ENCODE measurements at regions not wholly inside any gene's neighbourhood (a gene's known extent, or its start where the extent isn't known, plus 50 kb on each side); places are given as distances from the start of the nearest gene placed in this dataset.

- no peak overlapping the region for H2AK5ac ChIP-seq (ENCODE audit: low read depth, low read length)
- H3K4me2 ChIP-seq (ENCODE audit: insufficient read depth, low read length, poor library complexity, severe bottlenecking), result no peak overlapping the region
- H3K4ac ChIP-seq (ENCODE audit: low read length), result no peak overlapping the region
- H2BK5ac ChIP-seq (ENCODE audit: low read length), result no peak overlapping the region
- no peak overlapping the region for H3K4me3 ChIP-seq (ENCODE audit: low read length in 2 of 2)
- no peaks in the 10 kb centered on the region for H3K79me1 ChIP-seq (ENCODE audit: low read depth, low read length)
- no peak for DNase-seq (ENCODE audit: low spot score)
- H4K91ac ChIP-seq (ENCODE audit: low read depth, low read length, poor library complexity), result no peak overlapping the region
- peaks cover 0 to 2% of the 10 kb centered on the region in 2 donors for H3K9me3 ChIP-seq (replicated peaks in 1 of 2; ENCODE audit: control insufficient read depth in 2 of 2, insufficient read depth in 1 of 2, low read depth in 1 of 2, low read length in 2 of 2)
- H3K9ac ChIP-seq (ENCODE audit: low read depth, low read length, poor library complexity), result no peak overlapping the region
- H3K27me3 ChIP-seq (ENCODE audit: control insufficient read depth in 3 of 3, insufficient read depth in 3 of 3, low read depth in 1 of 3, low read length in 3 of 3), result no peaks in the 10 kb centered on the region
- no peak overlapping the region for H3K27ac ChIP-seq (replicated peaks; ENCODE audit: low read length)
- H2BK120ac ChIP-seq (ENCODE audit: low read depth, low read length), result no peak overlapping the region
- H3K36me3 ChIP-seq (replicated peaks in 1 of 2; ENCODE audit: control insufficient read depth in 2 of 2, insufficient read depth in 2 of 2, low read length in 2 of 2), result no peaks in the 10 kb centered on the region
- H3K23ac ChIP-seq (ENCODE audit: low read depth, low read length, poor library complexity), result no peak overlapping the region
- no peak overlapping the region for H2BK12ac ChIP-seq (ENCODE audit: low read length)
- no peak overlapping the region for H2AFZ ChIP-seq (ENCODE audit: low read length)
- H4K8ac ChIP-seq (ENCODE audit: low read depth, low read length), result no peak overlapping the region
- no peak overlapping the region for H2BK15ac ChIP-seq (ENCODE audit: low read length)
- WGBS, 2 donors (ENCODE audit: extremely low coverage in 2 of 2, insufficient read length in 2 of 2, insufficient replicate concordance in 1 of 2), result no CpG with 5 or more reads among the region's 13 CpGs
- no peak overlapping the region for H3K14ac ChIP-seq (ENCODE audit: low read length)
- H3K4me1 ChIP-seq (ENCODE audit: control insufficient read depth in 2 of 2, insufficient read depth in 1 of 2, low read depth in 1 of 2, low read length in 2 of 2), result peaks cover 5 to 17% of the 10 kb centered on the region in 2 donors
- H3K18ac ChIP-seq (ENCODE audit: low read length), result no peak overlapping the region
These were observed 125.7 kb upstream of the HAAO start for GRCh38 chr2:42918041-42918440.

GRCh38 chr2:42917425-42917927 lies 125.1 kb upstream of the HAAO start:
- H3K79me1 ChIP-seq (ENCODE audit: low read depth, low read length), result no peaks in the 10 kb centered on the region
- H2AK5ac ChIP-seq (ENCODE audit: low read depth, low read length), result peak overlapping the region; percentile 77
- no peak overlapping the region for H3K4me2 ChIP-seq (ENCODE audit: insufficient read depth, low read length, poor library complexity, severe bottlenecking)
- H2BK120ac ChIP-seq (ENCODE audit: low read depth, low read length), result peak overlapping the region; percentile 9
- H3K23ac ChIP-seq (ENCODE audit: low read depth, low read length, poor library complexity), result peak overlapping the region; percentile 27
- no peak overlapping the region for H2BK5ac ChIP-seq (ENCODE audit: low read length)
- H3K18ac ChIP-seq (ENCODE audit: low read length), result peak overlapping the region; percentile 20
- H3K27ac ChIP-seq (replicated peaks; ENCODE audit: low read length), result no peak overlapping the region
- no peak overlapping the region for H3K9ac ChIP-seq (ENCODE audit: low read depth, low read length, poor library complexity)
- H3K36me3 ChIP-seq (replicated peaks in 1 of 2; ENCODE audit: control insufficient read depth in 2 of 2, insufficient read depth in 2 of 2, low read length in 2 of 2), result no peaks in the 10 kb centered on the region
- no peaks in the 10 kb centered on the region for H3K27me3 ChIP-seq (ENCODE audit: control insufficient read depth in 3 of 3, insufficient read depth in 3 of 3, low read depth in 1 of 3, low read length in 3 of 3)
- no peak overlapping the region for H3K4ac ChIP-seq (ENCODE audit: low read length)
- H2BK15ac ChIP-seq (ENCODE audit: low read length), result peak overlapping the region; percentile 51
- peaks cover 0 to 12% of the 10 kb centered on the region in 2 donors for H3K4me1 ChIP-seq (ENCODE audit: control insufficient read depth in 2 of 2, insufficient read depth in 1 of 2, low read depth in 1 of 2, low read length in 2 of 2)
- no peak overlapping the region for H3K14ac ChIP-seq (ENCODE audit: low read length)
- H2AFZ ChIP-seq (ENCODE audit: low read length), result no peak overlapping the region
- no peak overlapping the region for H4K91ac ChIP-seq (ENCODE audit: low read depth, low read length, poor library complexity)
- WGBS, 2 donors (ENCODE audit: extremely low coverage in 2 of 2, insufficient read length in 2 of 2, insufficient replicate concordance in 1 of 2), result no CpG with 5 or more reads among the region's 10 CpGs
- no peak overlapping the region for H4K8ac ChIP-seq (ENCODE audit: low read depth, low read length)
- no peak for DNase-seq (ENCODE audit: low spot score)
- peak overlapping the region; percentile 47 for H2BK12ac ChIP-seq (ENCODE audit: low read length)
- H3K9me3 ChIP-seq (replicated peaks in 1 of 2; ENCODE audit: control insufficient read depth in 2 of 2, insufficient read depth in 1 of 2, low read depth in 1 of 2, low read length in 2 of 2), result peaks cover 0 to 2% of the 10 kb centered on the region in 2 donors
- no peak overlapping the region for H3K4me3 ChIP-seq (ENCODE audit: low read length in 2 of 2)

- H3K27ac ChIP-seq (replicated peaks; ENCODE audit: low read length), result no peak overlapping the region
- H2BK12ac ChIP-seq (ENCODE audit: low read length), result no peak overlapping the region
- DNase-seq (ENCODE audit: low spot score), result no peak
- no peak overlapping the region for H2AK5ac ChIP-seq (ENCODE audit: low read depth, low read length)
- no peak overlapping the region for H3K9ac ChIP-seq (ENCODE audit: low read depth, low read length, poor library complexity)
- H2BK120ac ChIP-seq (ENCODE audit: low read depth, low read length), result no peak overlapping the region
- H3K23ac ChIP-seq (ENCODE audit: low read depth, low read length, poor library complexity), result no peak overlapping the region
- no peak overlapping the region for H3K4me3 ChIP-seq (ENCODE audit: low read length in 2 of 2)
- H3K36me3 ChIP-seq (replicated peaks in 1 of 2; ENCODE audit: control insufficient read depth in 2 of 2, insufficient read depth in 2 of 2, low read length in 2 of 2), result no peaks in the 10 kb centered on the region
- no CpG with 5 or more reads among the region's 7 CpGs for WGBS, 2 donors (ENCODE audit: extremely low coverage in 2 of 2, insufficient read length in 2 of 2, insufficient replicate concordance in 1 of 2)
- no peak overlapping the region for H2BK5ac ChIP-seq (ENCODE audit: low read length)
- H3K79me1 ChIP-seq (ENCODE audit: low read depth, low read length), result no peaks in the 10 kb centered on the region
- H3K18ac ChIP-seq (ENCODE audit: low read length), result no peak overlapping the region
- H2BK15ac ChIP-seq (ENCODE audit: low read length), result no peak overlapping the region
- peaks cover 0 to 12% of the 10 kb centered on the region in 2 donors for H3K4me1 ChIP-seq (ENCODE audit: control insufficient read depth in 2 of 2, insufficient read depth in 1 of 2, low read depth in 1 of 2, low read length in 2 of 2)
- H2AFZ ChIP-seq (ENCODE audit: low read length), result peak overlapping the region; percentile 46
- no peaks in the 10 kb centered on the region for H3K27me3 ChIP-seq (ENCODE audit: control insufficient read depth in 3 of 3, insufficient read depth in 3 of 3, low read depth in 1 of 3, low read length in 3 of 3)
- no peak overlapping the region for H4K91ac ChIP-seq (ENCODE audit: low read depth, low read length, poor library complexity)
- H3K14ac ChIP-seq (ENCODE audit: low read length), result no peak overlapping the region
- H3K9me3 ChIP-seq (replicated peaks in 1 of 2; ENCODE audit: control insufficient read depth in 2 of 2, insufficient read depth in 1 of 2, low read depth in 1 of 2, low read length in 2 of 2), result peaks cover 0 to 2% of the 10 kb centered on the region in 2 donors
- no peak overlapping the region for H4K8ac ChIP-seq (ENCODE audit: low read depth, low read length)
- no peak overlapping the region for H3K4me2 ChIP-seq (ENCODE audit: insufficient read depth, low read length, poor library complexity, severe bottlenecking)
- no peak overlapping the region for H3K4ac ChIP-seq (ENCODE audit: low read length)
These were observed 123.9 kb upstream of the HAAO start for GRCh38 chr2:42916324-42916723.

- H2AK5ac ChIP-seq (ENCODE audit: low read depth, low read length), result no peak overlapping the region
- H3K27ac ChIP-seq (replicated peaks; ENCODE audit: low read length), result no peak overlapping the region
- H3K9me3 ChIP-seq (replicated peaks in 1 of 2; ENCODE audit: control insufficient read depth in 2 of 2, insufficient read depth in 1 of 2, low read depth in 1 of 2, low read length in 2 of 2), result peaks cover 0 to 2% of the 10 kb centered on the region in 2 donors
- no peak overlapping the region for H3K4ac ChIP-seq (ENCODE audit: low read length)
- H3K4me2 ChIP-seq (ENCODE audit: insufficient read depth, low read length, poor library complexity, severe bottlenecking), result no peak overlapping the region
- H4K8ac ChIP-seq (ENCODE audit: low read depth, low read length), result no peak overlapping the region
- no peak overlapping the region for H3K9ac ChIP-seq (ENCODE audit: low read depth, low read length, poor library complexity)
- no peak overlapping the region for H3K14ac ChIP-seq (ENCODE audit: low read length)
- H3K4me3 ChIP-seq (ENCODE audit: low read length in 2 of 2), result no peak overlapping the region
- no peaks in the 10 kb centered on the region for H3K27me3 ChIP-seq (ENCODE audit: control insufficient read depth in 3 of 3, insufficient read depth in 3 of 3, low read depth in 1 of 3, low read length in 3 of 3)
- no CpG with 5 or more reads among the region's 1 CpG for WGBS, 2 donors (ENCODE audit: extremely low coverage in 2 of 2, insufficient read length in 2 of 2, insufficient replicate concordance in 1 of 2)
- no peak overlapping the region for H3K18ac ChIP-seq (ENCODE audit: low read length)
- H2BK12ac ChIP-seq (ENCODE audit: low read length), result no peak overlapping the region
- H3K4me1 ChIP-seq (ENCODE audit: control insufficient read depth in 2 of 2, insufficient read depth in 1 of 2, low read depth in 1 of 2, low read length in 2 of 2), result peaks cover 2 to 14% of the 10 kb centered on the region in 2 donors
- no peak overlapping the region for H2AFZ ChIP-seq (ENCODE audit: low read length)
- H4K91ac ChIP-seq (ENCODE audit: low read depth, low read length, poor library complexity), result no peak overlapping the region
- no peak overlapping the region for H2BK120ac ChIP-seq (ENCODE audit: low read depth, low read length)
- no peaks in the 10 kb centered on the region for H3K79me1 ChIP-seq (ENCODE audit: low read depth, low read length)
- no peak overlapping the region for H2BK5ac ChIP-seq (ENCODE audit: low read length)
- no peak overlapping the region for H3K23ac ChIP-seq (ENCODE audit: low read depth, low read length, poor library complexity)
- no peak overlapping the region for H2BK15ac ChIP-seq (ENCODE audit: low read length)
- DNase-seq (ENCODE audit: low spot score), result no peak
- H3K36me3 ChIP-seq (replicated peaks in 1 of 2; ENCODE audit: control insufficient read depth in 2 of 2, insufficient read depth in 2 of 2, low read length in 2 of 2), result no peaks in the 10 kb centered on the region
These were observed 122.5 kb upstream of the HAAO start for GRCh38 chr2:42914860-42915259.

Measured in neuronal stem cell (in vitro differentiated cells).